ENCODE measurements at regions not wholly inside any gene's neighbourhood (a gene's known extent, or its start where the extent isn't known, plus 50 kb on each side); places are given as distances from the start of the nearest gene placed in this dataset.

GRCh38 chr1:65048335-65048734 lies 82.0 kb upstream of the JAK1 start:
- TF ChIP-seq POLR2A (IDR thresholded peaks at IDR 0.05; ENCODE audit: low read depth, low read length), result no peak
- no peak for TF ChIP-seq TAF1 (IDR thresholded peaks at IDR 0.05; ENCODE audit: borderline replicate concordance, low read depth, low read length)
- TF ChIP-seq POLR2AphosphoS5 (IDR thresholded peaks at IDR 0.05; ENCODE audit: low read depth, low read length), result no peak
